Lung microvascular endothelial cell (primary cell): ENCODE measurements at regions not wholly inside any gene's neighbourhood (a gene's known extent, or its start where the extent isn't known, plus 50 kb on each side); places are given as distances from the start of the nearest gene placed in this dataset.
"Not testable (repeated sequence)": the region's sequence is repeated elsewhere in the genome, so short reads cannot be mapped to it uniquely, and the experiment has no call there.

Experiments used
- DNase-seq, 2 donors: peaks; one replicate each; pipeline versions ENCODE4 v3.0.0 to v3.0.0-alpha.2; 2010; ENCODE audit warnings: low read depth in 2 of 2

DNA sequence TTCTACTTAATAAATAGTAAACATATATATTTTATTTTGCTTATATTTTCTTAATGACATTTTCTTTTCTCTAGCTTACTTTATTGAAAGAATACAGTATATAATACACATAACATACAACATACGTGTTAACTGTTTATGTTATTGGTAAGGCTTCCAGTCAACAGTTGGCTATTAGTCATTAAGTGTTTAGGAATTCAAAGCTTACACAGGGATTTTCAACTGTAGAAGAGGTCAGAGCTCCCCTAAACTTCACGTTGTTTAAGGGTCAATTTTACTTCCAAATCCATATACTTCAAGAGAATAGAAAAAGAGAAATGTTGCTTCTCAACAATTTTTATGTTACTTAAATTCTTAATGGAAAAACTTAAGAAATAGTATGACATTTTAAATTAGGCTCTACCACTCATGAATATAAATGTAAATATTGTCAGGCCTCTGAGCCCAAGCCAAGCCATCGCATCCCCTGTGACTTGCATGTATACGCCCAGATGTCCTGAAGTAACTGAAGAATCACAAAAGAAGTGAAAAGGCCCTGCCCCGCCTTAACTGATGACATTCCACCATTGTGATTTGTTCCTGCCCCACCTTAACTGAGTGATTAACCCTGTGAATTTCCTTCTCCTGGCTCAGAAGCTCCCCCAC lies 456.5 kb upstream of the NETO1 start:
- DNase-seq = not testable (repeated sequence)

DNA sequence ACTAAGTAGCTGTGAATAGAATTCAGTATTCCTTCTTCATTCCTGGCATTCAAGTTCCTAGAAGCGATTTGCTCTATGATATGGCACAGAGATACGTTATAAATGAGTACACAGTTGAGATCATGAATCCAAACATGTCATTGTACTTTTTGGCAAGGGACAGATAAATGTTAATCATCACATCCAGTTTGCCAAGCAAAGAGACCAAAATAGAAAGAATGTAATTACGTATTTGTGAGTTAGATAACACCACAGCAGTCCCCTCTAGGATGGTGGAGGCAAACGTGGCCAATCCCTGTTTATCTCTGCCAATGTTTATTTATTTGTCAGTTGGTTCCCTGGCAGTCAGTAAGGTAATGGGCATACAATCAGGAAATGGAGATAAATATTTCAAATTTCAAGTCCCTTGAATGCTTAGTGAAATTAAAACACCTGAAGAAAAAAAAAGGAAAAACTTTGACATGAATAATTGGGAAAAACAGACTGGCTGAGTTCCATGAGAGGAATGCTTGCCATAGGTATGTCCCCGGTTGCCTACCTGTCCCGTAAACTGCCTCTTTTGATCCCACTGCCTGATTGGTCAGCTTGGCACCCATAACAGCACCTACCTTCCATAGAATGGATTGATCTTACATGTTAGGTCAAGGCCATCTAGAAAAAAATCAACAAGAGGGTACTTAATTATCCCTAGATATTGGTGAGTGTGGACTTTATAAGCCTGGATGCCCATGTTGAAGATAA lies 451.1 kb upstream of the NETO1 start:
- DNase-seq = peak; percentile 2 to 18

DNA sequence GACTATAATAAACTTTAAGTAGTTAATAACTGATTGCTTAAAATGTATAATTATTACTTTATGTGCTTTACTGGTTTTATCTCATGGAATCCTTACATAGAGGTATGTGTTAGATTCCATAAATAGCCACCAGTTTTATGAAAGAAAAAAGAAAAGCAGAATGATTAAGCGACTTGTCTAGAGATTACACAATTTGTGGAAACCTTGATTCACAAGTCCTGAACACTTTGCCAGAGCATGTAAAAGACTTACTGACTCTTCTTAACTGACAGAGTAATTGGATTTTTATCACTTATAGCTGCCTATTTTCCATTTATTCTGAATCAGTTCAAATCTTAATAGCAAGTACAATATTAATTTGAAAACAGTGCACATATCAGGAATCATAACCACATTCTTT lies 448.7 kb upstream of the NETO1 start:
- no peak for DNase-seq

DNA sequence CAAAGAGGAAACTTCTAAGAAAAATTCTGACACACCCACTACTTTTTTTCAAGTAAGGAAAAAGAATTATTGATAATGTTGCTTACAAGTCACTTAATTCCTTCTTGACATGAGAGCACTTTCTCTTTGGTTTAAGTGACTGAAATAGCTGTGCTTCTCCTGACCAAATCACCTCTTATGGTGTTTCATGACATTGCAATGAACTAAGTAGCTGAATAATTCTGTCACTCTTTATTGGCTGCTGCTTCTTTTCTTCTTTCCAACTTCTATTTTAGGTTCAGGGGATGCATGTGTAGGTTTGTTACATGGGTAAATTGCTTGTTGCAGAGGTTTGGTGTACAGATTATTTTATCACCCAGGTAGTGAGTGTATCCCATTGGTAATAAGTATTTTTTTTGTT lies 447.6 kb upstream of the NETO1 start:
- DNase-seq = no peak

DNA sequence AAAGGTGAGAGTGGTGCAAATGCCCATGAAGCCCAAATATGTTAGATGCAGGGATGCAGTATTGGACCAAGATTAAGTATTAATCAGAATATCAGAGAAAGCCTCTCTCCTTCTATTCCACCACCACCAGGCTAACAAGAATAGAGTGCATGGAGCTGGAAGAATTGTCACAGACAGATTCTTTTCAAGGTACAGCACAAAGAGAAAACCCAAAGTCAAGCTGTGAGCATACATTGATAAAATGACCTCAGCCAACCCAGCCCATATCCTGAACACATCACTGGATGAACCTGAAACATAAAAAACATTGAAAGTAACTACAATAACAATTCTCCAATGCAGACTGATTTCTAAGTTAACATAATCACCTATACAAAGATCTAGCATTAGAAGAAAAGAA lies 445.7 kb upstream of the NETO1 start:
- no peak for DNase-seq

DNA sequence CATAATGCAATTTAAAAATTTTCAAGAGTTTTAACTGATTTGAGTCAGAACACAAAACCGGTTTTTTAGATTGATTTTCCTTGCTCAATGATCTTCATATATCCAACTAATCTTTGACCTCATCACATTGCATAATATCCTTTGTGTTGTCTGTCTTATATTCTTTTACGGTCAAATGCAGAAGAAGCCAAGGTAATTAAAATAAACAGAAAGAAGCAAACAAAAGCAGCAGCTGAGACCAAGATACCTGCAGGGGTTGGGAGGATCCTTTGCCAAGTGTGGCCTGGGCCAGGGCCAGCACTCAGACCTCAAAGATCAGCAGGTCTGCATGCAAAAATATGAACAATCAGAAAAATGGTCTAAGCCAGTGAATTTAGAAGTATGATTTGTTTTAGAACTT lies 428.9 kb upstream of the NETO1 start:
- no peak for DNase-seq

DNA sequence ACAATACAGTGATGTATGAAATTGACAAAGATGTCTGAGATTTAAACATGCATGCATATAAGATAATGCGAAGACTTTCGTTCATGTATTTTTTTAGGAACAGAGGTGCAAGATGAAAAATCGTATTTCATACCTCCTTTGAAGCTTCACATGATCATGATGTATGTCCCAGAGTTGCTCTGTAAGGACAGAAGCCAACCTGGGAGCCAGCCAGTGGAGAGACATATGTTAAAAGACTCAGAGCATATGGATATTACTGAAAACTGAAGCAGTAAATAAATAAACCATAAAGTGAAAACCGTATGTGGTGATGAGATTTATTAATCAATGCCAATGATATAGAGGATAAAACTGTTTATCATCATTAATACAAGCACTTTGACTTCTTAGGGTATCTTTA lies 424.4 kb upstream of the NETO1 start:
- DNase-seq = no peak

DNA sequence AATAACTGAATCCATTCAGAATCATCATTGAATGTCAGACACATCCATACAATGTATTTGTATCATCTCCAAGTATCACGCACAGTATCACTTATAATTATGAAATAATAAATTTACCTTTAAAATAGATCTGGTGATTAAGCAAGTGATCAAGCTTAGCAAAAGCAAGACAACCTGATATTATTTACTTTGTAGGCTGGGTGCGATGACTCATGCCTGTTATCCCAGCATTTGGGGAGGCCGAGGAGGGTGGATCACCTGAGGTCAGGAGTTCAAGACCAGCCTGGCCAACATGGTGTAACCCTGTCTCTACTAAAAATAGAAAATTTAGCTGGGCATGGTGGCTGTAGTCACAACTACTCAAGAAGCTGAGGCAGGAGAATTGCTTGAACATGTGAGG lies 421.0 kb upstream of the NETO1 start:
- no peak for DNase-seq

DNA sequence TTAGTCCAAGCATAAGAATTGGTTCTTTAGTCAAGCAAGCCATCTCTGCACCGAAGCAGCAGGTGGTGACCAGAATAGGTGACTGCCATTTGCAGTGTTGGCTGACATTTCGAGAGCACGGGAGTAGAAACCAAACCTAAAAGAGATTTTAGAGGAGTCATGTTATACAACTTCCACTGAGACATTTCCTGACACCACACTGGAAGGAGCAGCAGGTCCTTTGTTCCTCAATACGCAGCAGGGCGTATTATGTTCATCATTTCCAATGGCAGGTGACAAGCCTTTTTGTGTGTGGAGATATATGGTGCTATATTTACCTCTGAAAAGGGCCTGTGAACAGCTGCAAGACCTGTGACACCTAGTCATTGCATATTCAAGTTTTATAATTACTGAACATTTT lies 418.8 kb upstream of the NETO1 start:
- DNase-seq = no peak

DNA sequence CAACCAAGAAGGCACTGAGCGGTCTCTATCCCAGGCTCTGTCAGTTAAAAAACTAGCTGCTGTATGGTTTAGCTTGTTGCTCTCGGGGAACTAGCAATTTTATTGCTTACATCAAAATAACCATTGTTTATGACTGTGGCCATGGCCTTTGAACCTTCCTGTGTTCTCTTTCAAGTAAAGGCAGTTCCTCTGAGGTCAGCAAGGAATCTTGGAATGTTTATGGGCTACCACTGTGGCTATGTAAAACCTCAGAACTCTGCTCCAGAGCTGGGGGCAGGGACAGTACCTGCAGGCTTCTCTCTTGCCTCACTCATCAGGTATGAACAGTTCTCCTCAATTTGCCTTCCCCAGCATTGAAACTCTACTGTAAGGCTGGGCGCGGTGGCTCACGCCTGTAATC lies 416.0 kb upstream of the NETO1 start:
- DNase-seq = peak in 1 of 2 donors; percentile 4

DNA sequence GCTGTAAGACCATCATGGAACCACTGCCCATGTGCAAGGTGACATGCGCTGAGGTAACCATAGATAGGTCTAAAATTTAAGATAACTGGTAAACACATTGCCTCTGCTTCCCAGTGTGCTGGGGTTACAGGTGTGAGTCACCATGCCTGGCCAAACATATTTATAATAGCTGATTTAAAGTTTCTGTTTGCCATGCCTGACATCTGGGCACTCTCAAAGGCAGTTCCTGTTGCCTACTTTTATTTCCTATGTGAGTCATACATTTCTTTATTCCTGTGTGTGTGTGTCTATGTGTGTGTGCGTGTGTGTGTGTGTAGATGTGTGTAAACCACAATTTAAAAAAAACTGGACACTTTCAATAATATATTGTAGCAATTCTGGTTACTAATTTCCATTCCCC lies 415.2 kb upstream of the NETO1 start:
- DNase-seq = peak in 1 of 2 donors; percentile 62

DNA sequence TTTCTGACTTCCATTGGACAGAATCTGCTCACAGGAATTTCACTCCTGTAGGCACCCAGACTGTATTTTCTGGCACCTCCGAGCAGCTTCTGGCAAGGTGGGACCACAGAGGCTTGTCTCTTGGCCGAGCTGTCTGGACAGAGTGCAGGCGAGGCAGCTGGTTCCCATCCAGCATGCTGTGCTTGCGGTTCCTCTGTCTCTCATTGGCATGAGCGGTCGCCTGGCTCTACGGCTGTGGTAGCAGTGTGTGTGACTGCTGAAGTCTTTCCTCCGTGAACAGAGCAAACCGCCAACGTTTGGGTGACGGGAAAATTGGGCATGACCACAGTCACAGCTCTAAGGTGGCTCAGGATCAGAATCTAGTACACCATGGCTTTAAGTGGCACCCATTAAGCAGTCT lies 411.7 kb upstream of the NETO1 start:
- no peak for DNase-seq

DNA sequence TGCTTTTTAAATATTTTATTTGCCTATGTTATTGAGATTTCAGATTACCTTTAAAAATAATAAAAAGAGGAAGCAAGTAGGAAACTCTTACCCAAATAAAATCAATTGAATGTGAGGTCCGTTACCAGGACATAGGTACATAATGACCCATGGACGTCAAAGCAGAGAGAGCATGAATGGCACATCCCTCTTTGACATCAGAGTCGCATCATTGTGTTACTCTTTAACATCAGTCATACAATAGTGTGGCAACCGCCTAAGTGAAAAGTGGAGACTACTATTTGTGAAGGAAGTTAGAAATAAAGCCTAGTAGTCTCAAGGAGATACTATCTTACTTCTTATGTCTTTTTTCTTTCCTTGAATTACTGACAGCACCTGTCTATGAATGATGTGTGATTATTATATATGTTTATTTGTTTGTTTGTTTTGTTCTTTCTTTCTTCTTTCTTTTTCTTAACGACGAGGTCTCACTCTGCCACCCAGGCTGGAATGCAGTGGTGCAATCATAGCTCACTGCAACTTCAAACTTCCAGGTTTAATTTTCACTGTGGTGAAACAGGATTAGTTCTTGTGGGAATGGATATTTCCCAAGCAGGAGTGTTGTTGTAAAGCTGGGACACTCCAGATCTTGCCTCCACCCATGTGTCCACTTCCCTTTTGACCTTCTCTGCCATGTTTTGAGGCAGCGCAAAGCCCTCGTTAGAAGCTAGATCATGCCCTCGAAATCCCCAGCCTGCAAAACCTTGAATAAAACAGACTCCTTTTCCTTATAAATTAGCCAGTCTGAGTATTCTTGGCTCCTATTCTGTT lies 407.2 kb upstream of the NETO1 start:
- DNase-seq = no peak

DNA sequence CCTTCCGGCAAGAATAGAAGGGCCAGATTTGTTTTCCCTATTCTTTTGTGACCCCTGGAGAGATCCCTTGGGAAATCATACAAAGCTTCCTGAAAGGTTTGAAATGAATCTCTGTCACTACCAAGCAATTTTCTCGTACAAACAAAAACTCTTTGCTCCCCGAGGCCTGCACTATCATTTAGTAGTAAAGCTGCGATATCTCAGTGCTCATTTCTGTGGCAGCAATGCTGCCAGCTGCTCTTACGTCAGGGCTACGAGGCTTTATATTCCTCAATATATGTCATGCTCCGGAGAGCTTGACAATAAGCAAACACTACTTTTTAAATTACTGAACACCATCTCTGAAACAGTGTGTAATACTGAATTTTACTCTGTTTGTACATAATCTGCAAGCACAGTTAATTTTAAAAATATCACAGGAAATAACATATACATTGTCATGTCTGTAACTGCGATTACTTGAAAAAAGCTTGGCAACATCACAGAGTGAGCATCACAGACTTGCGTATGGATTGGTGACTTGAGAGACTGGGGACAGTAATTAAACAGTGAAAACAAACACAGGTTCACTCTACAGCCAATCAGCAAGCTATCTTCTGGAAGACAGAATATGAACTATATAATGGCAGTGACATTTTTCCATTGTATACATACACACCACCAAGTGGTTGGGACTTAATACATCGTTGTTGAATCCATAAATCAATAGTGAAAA lies 403.3 kb upstream of the NETO1 start:
- DNase-seq = no peak

DNA sequence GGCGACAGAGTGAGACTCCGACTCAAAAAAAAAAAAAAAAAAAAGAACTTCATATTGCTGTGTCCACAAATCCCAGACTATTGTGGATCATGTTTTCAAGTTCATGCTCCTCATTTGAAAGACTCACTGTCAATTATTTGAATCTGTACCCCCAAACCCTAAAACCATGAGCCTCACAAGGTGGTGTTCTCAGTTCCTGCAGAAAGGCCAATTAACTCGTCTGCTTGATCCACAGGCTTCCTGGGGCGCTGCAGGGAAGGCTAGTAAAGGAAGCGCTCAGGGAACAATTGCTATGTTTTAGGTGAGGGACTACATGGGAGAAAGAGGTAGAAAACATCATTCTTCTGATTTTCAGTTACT lies 396.8 kb upstream of the NETO1 start:
- DNase-seq = no peak

DNA sequence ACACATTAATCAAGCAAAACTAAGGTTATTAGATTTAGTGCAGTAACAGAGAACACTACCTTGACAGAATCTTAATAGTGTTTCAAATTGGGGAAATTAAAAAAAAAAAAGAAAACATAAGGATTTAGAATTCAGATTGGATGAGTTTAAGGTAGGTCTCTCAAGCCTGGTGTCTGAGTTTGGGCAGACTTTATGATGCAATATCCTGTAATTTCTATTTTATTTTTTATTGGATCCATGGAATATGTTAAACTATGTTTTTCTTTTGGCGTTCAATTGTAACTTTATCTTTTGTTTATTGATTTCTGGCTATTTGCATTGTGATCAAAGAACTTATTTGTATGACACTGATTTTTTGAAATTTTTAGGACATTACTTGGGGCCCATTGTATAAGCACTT lies 394.1 kb upstream of the NETO1 start:
- no peak for DNase-seq

DNA sequence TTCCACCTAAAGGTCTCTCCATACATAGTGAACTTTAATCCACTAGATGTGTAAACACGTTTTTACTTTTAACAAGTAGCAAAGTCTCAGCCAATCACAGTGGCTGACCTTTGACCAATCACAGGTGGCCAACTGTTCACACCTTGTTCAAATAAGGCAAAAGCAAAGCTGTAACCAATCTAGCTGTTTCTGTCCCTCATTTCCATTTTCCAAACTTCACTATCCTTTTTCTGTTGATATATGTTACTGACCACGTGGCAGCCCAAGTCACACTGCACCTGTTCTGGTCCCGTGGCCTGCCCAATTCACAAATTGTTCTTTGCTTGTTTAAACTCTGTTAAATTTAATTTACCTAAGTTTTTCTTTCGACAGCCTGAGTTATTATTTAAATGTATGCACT lies 393.5 kb upstream of the NETO1 start:
- DNase-seq = no peak

DNA sequence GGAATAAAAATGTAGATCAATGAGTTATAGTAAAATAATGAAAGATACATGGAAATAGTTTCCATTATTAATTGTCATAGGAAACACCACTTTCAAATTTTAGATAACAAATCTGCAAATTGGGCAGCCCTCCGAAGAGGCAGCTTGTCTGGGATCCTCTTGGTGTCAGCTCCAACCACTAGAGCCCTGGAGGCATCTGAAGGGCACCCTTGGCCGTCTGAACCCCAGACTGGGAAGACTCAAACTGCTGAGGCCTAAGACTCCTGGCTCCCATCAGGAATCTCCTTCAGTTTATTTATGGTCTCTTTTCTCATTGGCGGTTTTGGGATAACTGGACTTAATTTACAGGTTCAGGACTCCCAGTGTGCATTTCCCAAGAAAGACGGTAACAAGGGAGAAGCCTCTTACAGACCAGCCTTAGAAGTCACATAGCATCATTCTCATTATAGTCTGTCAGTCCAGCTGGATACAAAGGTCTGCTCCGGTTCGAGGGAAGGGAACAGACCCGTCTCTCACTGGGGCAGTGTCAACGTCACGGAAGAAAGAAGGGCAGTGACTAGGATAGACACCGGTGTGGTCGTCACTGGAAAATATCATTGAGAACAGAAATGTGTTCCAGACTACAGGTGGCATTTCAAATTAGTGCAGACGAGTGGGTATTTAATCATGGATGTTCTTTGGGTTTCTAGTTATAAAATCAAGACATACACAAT lies 390.7 kb upstream of the NETO1 start:
- no peak for DNase-seq

DNA sequence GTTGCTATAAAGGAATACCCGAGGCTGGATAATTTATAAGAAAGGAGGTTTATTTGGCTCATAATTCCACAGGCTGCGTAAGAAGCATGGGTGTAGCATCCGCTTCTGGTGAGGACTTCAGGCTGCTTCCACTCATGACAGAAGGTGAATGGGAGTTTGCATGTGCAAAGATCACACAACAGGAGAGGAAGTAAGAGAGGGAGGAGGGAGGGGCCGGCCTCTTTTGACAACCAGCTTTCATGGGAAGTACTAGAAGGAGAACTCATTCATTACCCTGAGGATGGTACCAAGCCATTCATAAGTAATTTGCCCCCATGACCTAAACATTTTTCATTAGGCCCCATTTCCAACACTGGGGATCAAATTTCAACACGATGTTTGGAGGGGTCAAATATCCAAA lies 386.8 kb upstream of the NETO1 start:
- DNase-seq = no peak

DNA sequence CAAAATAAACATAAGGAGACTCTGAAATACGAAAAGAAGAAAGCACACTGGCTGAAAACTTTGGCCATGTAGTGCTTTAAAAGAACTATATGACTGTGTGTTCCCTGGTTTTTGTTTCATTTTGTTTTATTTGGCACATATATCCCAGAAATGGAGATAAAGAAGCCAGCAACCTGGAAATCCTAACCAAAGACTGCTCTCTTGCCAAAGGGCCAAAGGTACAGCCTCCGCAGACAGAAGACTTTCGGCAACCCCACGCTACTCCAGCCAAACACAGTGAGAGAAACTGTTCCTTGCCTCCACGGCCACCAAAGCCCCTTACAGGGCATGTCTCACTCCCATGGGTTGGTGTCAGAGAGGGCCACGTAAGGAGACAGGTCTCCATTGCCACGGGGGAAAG lies 381.2 kb upstream of the NETO1 start:
- no peak for DNase-seq

DNA sequence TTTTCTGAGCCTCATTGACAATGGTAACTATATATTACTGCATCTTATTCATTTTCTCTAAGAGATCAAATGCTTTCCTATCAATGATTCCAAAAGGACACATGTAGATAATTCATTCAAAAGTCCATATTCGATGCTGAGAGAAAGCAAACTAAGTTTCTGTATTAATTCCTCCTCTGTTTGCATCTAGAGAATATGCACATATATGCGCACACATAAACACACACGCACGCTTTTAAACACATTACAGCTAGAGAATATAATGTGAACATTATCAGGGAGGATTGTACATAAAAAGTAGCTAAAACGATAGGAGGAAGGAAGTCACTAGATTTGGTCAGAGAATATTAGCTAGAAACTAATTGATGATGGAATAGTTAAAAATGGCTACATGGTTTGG lies 379.0 kb upstream of the NETO1 start:
- no peak for DNase-seq

DNA sequence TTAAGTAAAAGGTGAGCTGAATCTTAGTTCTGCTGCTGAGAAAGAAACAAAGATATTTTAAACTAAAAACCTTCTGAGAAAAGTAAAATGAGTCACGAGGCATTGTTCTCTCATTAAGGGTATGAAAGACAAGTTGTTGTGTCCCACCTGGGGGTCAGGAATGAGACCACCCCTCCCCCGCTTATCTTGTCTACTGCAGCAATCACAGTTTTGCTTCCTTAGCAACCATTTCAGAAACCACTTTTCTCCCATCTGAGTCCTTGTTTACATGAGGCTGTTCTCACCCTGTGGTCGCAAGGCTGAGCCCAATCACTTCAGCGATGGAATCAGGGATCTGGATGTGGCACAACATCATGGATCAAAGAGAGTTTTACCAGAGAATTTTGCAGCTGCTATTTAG lies 377.6 kb upstream of the NETO1 start:
- no peak for DNase-seq
